ENCODE measurements at regions not wholly inside any gene's neighbourhood (a gene's known extent, or its start where the extent isn't known, plus 50 kb on each side); places are given as distances from the start of the nearest gene placed in this dataset.
"Not testable (repeated sequence)": the region's sequence is repeated elsewhere in the genome, so short reads cannot be mapped to it uniquely, and the experiment has no call there.

DNA sequence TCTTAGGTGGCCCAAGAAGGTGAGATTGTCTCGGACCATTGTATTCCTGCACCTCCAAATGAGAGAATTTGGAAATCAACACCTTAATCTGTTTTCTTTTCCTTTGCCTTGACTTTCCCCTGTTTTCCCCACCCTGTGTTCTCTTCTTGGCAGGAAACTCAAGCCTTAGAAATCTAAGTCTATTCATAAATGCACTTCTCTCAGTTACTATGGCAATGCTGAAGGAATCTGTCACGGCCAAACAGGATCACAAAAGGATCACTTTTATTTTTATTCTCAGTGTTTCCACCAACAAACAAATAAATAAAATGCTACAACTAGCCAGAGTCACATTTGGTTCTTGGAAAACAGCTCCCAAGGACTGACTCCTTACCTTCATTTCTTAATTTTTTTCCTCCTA is 270.5 kb downstream of the BCAT1 start:
- Mint-ChIP-seq H3K27me3 (no peaks in the 10 kb centered on the region), H3K36me3 (ENCODE audit: low read depth) (no peaks in the 10 kb centered on the region), H3K9me3 (no peaks in the 10 kb centered on the region), H3K4me3 (no peak overlapping the region), H3K27ac (no peak overlapping the region), H3K4me1 (ENCODE audit: low read depth) (no peaks in the 10 kb centered on the region)
- DNase-seq = no peak

DNA sequence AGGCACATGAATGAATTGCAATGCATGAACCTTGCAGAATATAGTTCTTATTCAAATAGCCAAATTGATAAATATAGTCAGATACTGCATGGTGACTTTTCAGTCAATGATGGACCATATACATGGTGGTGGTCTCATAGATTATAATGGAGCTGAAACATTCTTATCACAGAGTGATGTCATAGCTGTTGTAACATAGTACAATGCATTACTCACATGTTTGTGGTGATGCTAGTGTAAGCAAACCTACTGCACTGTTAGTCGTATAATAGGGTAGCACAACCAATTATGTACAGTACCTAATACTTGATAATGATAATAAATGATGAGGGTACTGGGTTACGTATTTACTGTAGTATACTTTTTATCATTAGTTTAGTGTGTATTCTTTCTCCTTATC is 280.3 kb downstream of the BCAT1 start:
- no peaks in the 10 kb centered on the region for H3K36me3 Mint-ChIP-seq (ENCODE audit: low read depth)
- DNase-seq = no peak
- no peak overlapping the region for H3K4me3 Mint-ChIP-seq
- H3K27ac Mint-ChIP-seq = no peak overlapping the region
- H3K4me1 Mint-ChIP-seq (ENCODE audit: low read depth) = no peaks in the 10 kb centered on the region
- no peaks in the 10 kb centered on the region for H3K27me3 Mint-ChIP-seq
- no peaks in the 10 kb centered on the region for H3K9me3 Mint-ChIP-seq

DNA sequence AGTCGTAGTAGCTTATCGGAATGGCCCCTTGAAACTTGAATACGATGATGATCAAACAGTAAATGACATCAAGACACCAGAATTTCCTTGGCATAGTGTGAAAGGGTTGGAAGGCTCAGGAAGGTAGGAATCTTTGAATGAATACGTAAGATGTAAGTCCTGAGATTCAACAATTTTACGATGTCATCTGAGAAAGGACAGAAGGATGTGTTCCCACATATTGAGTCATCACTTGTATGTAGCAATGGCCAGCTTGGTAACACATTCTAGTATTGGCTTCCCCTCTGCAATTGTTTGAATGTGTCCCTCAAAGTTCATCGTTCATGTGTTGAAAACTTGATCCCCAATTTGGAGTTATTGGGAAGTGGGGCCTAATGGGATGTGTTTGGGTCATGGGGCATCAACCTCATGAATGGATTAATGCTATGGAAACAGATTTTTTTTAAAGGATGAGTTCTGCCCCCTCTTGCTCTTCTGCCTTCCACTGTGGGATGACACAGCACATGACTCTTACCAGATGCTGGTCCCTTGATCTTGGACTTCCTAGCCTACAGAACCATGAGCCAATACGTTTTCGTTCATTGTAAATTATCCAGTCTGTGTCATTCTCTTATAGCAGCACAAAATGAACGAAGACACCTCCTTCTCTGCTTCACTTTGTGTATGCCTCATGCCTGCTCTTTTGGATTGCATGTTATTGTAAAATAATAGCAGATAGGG is 284.6 kb downstream of the BCAT1 start:
- no peaks in the 10 kb centered on the region for H3K9me3 Mint-ChIP-seq

DNA sequence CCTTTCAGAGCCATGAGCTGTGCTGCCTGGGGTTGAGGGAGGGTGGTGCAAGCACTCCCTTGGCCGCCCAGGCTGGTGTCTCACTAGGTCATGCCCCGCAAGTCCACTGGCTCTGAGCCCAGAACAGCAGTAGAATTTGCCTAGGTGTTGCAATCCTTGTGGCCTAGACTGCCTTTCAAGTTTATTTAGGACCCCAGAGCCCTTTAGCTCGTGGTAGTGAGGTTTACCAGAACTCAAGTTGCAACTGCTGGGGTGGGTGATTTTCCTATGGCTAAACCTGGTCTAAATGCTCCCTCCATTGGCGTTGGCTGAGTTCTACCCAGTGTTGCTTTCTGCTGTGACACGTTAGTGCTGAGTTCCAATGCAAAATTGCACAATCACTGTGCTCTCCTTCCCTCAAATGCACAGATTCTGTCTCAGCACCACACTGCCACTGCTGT is 287.2 kb downstream of the BCAT1 start:
- Mint-ChIP-seq H3K9me3 (no peaks in the 10 kb centered on the region), H3K36me3 (ENCODE audit: low read depth) (no peaks in the 10 kb centered on the region), H3K4me3 (no peak overlapping the region), H3K27me3 (no peaks in the 10 kb centered on the region), H3K27ac (no peak overlapping the region), H3K4me1 (ENCODE audit: low read depth) (no peaks in the 10 kb centered on the region)
- no peak for DNase-seq

More for the DNA sequence above, 284.6 kb downstream of the BCAT1 start:
- H3K36me3 Mint-ChIP-seq (ENCODE audit: low read depth) = no peaks in the 10 kb centered on the region
- DNase-seq = no peak
- H3K4me1 Mint-ChIP-seq (ENCODE audit: low read depth) = no peaks in the 10 kb centered on the region
- no peaks in the 10 kb centered on the region for H3K27me3 Mint-ChIP-seq
- H3K4me3 Mint-ChIP-seq = no peak overlapping the region
- no peak overlapping the region for H3K27ac Mint-ChIP-seq

DNA sequence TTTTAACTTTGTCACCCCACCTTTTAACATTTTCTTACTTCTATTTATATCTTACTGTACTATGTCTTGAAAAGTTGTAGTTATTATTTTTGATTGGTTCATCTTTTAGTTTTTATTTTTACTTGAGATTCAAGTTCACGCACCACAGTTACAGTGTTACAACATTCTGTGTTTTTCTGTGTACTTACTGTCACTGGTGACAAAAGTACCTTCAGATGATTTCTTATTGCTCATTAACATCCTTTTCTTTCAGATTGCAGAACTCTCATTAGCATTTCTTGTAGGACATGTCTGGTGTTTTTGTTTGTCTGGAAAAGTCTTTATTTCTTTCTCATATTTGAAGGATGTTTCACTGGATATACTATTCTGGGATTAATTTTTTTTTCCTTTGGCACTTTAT is 289.9 kb downstream of the BCAT1 start:
- Mint-ChIP-seq H3K27ac (no peak overlapping the region), H3K36me3 (ENCODE audit: low read depth) (no peaks in the 10 kb centered on the region)
- no peak for DNase-seq

DNA sequence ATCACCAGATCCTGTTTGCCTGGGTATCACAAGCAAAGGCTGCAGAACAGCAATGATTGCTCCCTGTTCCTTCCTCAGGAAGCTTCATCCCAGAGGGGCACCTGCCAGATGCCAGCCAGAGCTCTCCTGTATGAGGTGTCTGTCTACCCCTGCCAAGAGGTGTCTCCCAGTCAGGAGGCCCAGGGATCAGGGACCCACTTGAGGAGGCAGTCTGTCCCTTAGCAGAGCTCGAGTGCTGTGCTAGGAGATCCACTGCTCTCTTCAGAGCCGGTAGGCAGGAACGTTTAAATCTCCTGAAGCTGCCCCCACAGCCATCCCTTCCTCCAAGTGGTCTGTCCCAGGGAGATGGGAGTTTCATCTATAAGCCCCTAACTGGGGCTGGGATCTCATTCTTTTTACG is 294.6 kb downstream of the BCAT1 start:
- H3K27me3 Mint-ChIP-seq; DNase-seq; H3K4me3 Mint-ChIP-seq; H3K36me3 Mint-ChIP-seq (ENCODE audit: low read depth); H3K27ac Mint-ChIP-seq; H3K9me3 Mint-ChIP-seq; H3K4me1 Mint-ChIP-seq (ENCODE audit: low read depth): not testable (repeated sequence)

More for the DNA sequence above, 289.9 kb downstream of the BCAT1 start:
- Mint-ChIP-seq H3K9me3 (no peaks in the 10 kb centered on the region), H3K27me3 (no peaks in the 10 kb centered on the region), H3K4me1 (ENCODE audit: low read depth) (no peaks in the 10 kb centered on the region), H3K4me3 (no peak overlapping the region)

DNA sequence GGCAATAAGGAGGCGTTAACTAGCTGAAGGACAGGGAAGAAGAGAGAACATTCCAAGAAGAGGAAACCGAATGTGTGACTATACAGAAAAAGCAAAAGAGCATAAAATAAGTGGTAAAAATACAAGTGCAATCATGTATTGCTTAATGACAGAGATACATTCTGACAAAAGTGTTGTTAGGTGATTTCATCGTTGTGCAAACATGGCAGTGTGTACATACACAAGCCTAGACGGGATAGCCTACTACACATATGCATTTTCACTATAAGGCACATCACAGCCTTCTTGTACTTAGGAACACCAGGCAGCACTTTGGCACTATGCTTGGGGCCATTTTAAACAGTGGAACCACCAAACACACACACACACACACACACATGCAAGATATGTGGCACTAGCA is 299.3 kb downstream of the BCAT1 start:
- Mint-ChIP-seq H3K27me3 (no peaks in the 10 kb centered on the region), H3K4me1 (ENCODE audit: low read depth) (no peaks in the 10 kb centered on the region), H3K36me3 (ENCODE audit: low read depth) (no peaks in the 10 kb centered on the region), H3K9me3 (no peaks in the 10 kb centered on the region), H3K4me3 (no peak overlapping the region), H3K27ac (no peak overlapping the region)
- DNase-seq = no peak

DNA sequence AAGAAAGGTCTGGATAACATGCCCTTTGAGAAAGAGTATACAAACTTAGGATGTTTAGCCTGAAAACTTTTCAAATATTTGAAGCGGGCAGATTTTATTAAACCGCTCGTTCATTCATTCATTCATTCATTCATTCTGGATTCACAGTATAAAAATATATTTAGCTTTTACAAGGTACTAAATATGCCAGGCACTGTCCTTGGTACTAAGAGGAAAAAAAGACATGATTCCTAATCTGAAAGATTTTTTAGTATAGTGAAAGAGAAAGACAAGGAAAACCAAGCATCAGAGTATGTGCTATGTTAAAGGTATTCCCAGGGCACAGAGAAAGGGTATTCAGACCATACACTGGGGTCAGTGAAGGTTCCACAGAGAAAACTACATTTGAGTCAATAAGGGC is 299.7 kb downstream of the BCAT1 start:
- Mint-ChIP-seq H3K27me3 (no peaks in the 10 kb centered on the region), H3K36me3 (ENCODE audit: low read depth) (no peaks in the 10 kb centered on the region), H3K27ac (no peak overlapping the region), H3K4me3 (no peak overlapping the region), H3K9me3 (no peaks in the 10 kb centered on the region), H3K4me1 (ENCODE audit: low read depth) (no peaks in the 10 kb centered on the region)
- DNase-seq = no peak

DNA sequence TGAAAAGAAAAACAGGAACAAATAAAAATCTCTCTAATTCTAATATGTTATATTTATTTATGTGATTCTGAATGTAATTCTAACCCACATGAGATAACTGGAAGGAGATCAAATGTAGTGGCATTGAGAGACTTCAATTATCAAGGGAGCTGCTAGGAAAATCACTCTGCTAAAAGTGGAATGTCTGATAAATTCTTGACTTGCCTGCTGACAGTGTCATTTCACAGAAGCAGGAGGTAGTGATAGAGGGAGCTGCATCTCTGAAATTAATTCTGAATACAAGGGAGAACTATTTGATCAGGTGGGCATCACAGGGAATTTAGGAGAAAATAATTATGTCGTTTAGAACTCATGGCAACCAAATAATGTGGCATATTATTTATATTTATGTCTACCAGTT is 303.6 kb downstream of the BCAT1 start:
- Mint-ChIP-seq H3K4me1 (ENCODE audit: low read depth) (no peaks in the 10 kb centered on the region), H3K27me3 (no peaks in the 10 kb centered on the region), H3K36me3 (ENCODE audit: low read depth) (no peaks in the 10 kb centered on the region), H3K27ac (no peak overlapping the region), H3K9me3 (no peaks in the 10 kb centered on the region), H3K4me3 (no peak overlapping the region)
- no peak for DNase-seq

DNA sequence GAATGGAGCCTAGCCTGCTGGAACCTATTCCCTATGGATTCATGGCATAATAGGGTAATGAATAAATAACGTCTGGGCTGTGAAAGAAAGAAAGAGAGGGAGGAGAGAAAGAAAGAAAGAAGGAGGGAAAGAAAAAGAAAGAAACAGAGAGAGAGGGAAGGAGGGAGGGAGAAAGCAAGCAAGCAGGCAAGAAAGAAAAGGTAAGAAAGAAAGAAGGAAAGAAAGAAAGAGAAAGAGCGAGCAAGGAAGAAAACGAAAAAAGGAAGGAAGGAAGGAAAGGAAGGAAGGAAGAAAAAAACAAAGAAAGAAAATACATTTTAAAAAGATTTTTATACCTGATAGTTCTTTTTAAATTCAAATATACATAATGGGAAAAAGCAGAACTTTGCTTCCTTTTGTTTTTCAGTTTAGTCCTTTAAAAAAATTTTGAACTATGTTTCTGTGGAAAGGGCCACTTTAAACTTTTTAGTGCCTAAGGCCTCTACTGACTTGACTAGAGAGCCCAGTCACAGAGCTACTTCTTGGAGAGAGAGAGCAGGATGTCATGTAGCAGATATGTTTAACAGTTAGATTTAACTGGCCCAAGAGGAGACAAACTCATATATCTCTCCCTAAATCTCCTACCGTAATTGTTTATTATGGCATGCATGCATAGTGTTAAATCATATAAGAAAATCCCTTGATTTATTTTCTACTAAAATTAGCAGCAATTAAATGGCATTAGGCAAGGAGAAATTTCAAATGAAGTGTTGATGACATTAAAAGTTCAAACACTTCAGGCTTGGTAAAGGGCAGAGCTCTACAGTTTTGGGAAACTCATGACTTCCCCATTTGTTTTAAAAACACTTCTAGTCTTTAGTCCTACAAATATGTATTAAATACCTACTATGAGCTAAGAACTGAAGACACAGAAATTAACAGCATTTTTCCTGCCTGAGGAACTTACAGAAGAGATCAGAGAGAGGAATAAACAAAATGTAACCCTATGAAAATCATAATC is 305.5 kb downstream of the BCAT1 start:
- no peaks in the 10 kb centered on the region for H3K4me1 Mint-ChIP-seq (ENCODE audit: low read depth)
- H3K27me3 Mint-ChIP-seq = no peaks in the 10 kb centered on the region
- H3K9me3 Mint-ChIP-seq = no peaks in the 10 kb centered on the region
- H3K36me3 Mint-ChIP-seq (ENCODE audit: low read depth) = no peaks in the 10 kb centered on the region
- H3K4me3 Mint-ChIP-seq = no peak overlapping the region
- H3K27ac Mint-ChIP-seq = no peak overlapping the region
- DNase-seq = no peak

DNA sequence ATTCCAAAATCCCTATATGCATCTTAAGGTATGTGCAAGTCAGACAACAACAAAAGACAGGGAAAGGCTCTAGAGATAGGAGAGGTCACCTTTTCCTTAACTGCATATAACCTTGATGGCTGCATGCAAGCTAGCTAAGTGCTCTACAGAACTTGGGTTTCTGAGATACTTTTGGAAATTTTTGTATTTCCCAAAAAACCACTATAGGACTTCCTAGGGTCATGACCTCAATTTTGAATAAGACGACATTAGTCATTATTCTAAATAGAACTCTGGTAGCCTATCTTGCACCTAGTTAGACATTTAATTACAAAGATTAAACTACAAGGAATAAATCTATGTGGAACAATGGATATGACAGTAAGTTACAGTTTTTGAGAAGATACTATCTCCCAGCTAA is 309.3 kb downstream of the BCAT1 start:
- H3K36me3 Mint-ChIP-seq (ENCODE audit: low read depth) = no peaks in the 10 kb centered on the region
- DNase-seq = no peak
- H3K9me3 Mint-ChIP-seq = no peaks in the 10 kb centered on the region
- H3K4me1 Mint-ChIP-seq (ENCODE audit: low read depth) = no peaks in the 10 kb centered on the region
- H3K27me3 Mint-ChIP-seq = no peaks in the 10 kb centered on the region
- H3K27ac Mint-ChIP-seq = no peak overlapping the region
- H3K4me3 Mint-ChIP-seq = no peak overlapping the region

DNA sequence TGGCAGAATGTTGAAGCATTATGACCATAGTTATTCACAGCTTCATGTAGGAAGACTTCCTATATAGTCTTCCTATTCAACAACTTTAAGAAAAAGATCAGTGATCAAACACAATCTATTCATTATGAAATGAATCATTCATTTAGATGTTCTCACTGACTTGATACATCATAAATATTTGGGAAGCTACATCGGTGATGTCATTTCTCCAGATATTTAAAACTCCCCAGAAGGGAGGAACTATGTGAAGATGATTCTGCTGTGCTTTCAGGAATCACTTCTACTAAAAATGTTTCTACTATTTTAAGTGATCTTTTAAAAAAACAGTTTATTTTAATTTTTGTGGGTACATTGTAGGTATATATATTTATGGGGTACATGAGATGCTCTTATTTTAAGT is 316.4 kb downstream of the BCAT1 start:
- no peaks in the 10 kb centered on the region for H3K36me3 Mint-ChIP-seq (ENCODE audit: low read depth)
- H3K4me3 Mint-ChIP-seq = no peak overlapping the region
- H3K27me3 Mint-ChIP-seq = no peaks in the 10 kb centered on the region
- DNase-seq = no peak
- no peaks in the 10 kb centered on the region for H3K4me1 Mint-ChIP-seq (ENCODE audit: low read depth)
- no peak overlapping the region for H3K27ac Mint-ChIP-seq
- H3K9me3 Mint-ChIP-seq = no peaks in the 10 kb centered on the region

DNA sequence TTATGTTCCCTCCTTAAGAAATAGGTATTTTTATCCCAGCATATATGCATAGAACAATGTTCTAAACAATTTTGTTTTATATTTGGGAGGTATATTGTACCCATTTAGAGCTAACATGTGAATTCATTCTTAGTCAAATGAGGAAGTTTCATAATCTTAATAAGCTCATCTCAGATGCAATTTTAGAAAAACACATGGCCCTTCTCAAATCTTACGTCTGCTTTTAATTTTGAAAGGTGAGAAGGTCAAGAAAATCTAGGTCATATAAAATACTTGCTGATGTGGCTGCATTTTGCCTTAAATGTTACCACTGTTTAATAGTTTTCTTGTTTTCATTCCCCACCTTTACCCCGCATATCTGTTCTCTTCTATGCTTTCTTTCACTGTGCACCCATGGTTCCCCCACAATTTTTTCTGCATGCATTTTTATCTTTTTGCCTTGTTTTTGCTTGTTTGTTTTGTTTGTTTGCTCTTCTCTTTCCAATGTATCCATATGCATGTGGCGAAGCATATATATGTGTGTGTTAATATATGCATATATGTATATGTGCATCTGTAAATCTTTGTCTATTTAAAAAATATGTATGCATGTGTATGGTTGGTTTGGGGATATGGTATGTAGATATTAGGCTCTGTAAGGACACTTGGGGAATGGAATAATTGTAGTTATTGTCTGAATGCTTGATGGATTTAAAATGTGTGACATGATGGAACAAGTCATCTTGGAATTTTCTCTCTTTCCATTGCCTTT is 317.1 kb downstream of the BCAT1 start:
- Mint-ChIP-seq H3K27ac (no peak overlapping the region), H3K27me3 (no peaks in the 10 kb centered on the region), H3K4me1 (ENCODE audit: low read depth) (no peaks in the 10 kb centered on the region), H3K9me3 (no peaks in the 10 kb centered on the region), H3K36me3 (ENCODE audit: low read depth) (no peaks in the 10 kb centered on the region), H3K4me3 (no peak overlapping the region)
- DNase-seq = no peak

DNA sequence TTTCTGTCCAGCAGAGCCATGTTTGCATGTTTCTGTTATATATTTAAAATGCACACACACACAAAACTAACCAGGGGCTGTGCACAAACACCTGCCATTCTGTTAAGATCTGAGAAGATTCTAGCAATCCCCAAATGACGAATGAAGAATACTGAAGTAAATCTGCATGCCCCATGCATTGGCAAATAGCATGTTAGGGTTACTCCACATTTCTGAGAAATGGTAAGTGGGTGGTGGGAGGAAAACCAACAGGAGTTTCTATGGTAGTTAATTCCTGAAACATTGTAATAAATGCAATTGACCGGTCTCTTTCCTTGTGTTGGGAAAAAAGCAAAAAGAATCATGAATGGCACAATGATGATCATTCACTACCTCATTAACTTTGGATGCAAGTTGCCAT is 318.0 kb downstream of the BCAT1 start:
- Mint-ChIP-seq H3K36me3 (ENCODE audit: low read depth) (no peaks in the 10 kb centered on the region), H3K27ac (no peak overlapping the region), H3K9me3 (no peaks in the 10 kb centered on the region), H3K27me3 (no peaks in the 10 kb centered on the region), H3K4me1 (ENCODE audit: low read depth) (no peaks in the 10 kb centered on the region), H3K4me3 (no peak overlapping the region)
- DNase-seq = no peak
